Hepatocyte (in vitro differentiated cells): ENCODE measurements at regions not wholly inside any gene's neighbourhood (a gene's known extent, or its start where the extent isn't known, plus 50 kb on each side); places are given as distances from the start of the nearest gene placed in this dataset.
A peak's percentile ranks its signal among the peaks of the same experiment; 100 is the strongest.

ENCODE experiments used
- DNase-seq: peaks from one replicate; pipeline ENCODE4 v3.0.0-alpha.2; 2016; ENCODE audit warnings: low spot score
- H2AFZ ChIP-seq: fragments of 200-600 bp; sonication (generic); 2 replicates; pipeline ENCODE4 v1.6.0; 2016; ENCODE audit warnings: antibody characterized with exemption, mild to moderate bottlenecking
- H3K27ac ChIP-seq: fragments of 200-600 bp; sonication (generic); 2 replicates; pipeline ENCODE4 v1.5.1; 2016; ENCODE audit warnings: mild to moderate bottlenecking
- H3K27me3 ChIP-seq: fragments of 200-600 bp; sonication (generic); 2 replicates; pipeline ENCODE4 v1.6.1; 2016
- H3K36me3 ChIP-seq: fragments of 200-600 bp; sonication (generic); replicated peaks from 2 replicates; pipeline ENCODE4 v1.5.1; 2016; ENCODE audit warnings: low read depth; ENCODE audit not compliant: insufficient read depth
- H3K4me1 ChIP-seq: fragments of 200-600 bp; sonication (generic); 2 replicates; pipeline ENCODE4 v1.5.1; 2016; ENCODE audit warnings: mild to moderate bottlenecking, moderate library complexity; ENCODE audit not compliant: insufficient read depth
- H3K4me2 ChIP-seq: fragments of 200-600 bp; sonication (generic); 2 replicates; pipeline ENCODE4 v1.6.0; 2016
- H3K4me3 ChIP-seq: fragments of 200-600 bp; sonication (generic); 2 replicates; pipeline ENCODE4 v1.5.1; 2016; ENCODE audit warnings: mild to moderate bottlenecking
- H3K79me2 ChIP-seq: fragments of 200-600 bp; sonication (generic); 2 replicates; pipeline ENCODE4 v1.6.0; 2017; ENCODE audit warnings: mild to moderate bottlenecking
- H3K9me2 ChIP-seq: fragments of 200-600 bp; sonication (generic); replicated peaks from 2 replicates; pipeline ENCODE4 v1.6.0; 2017; ENCODE audit warnings: mild to moderate bottlenecking; ENCODE audit not compliant: insufficient read depth
- H3K9me3 ChIP-seq: fragments of 200-600 bp; sonication (generic); 2 replicates; pipeline ENCODE4 v1.5.1; 2016; ENCODE audit warnings: low read depth, mild to moderate bottlenecking
- H4K20me1 ChIP-seq: fragments of 200-600 bp; sonication (generic); 2 replicates; pipeline ENCODE4 v1.6.0; 2016; ENCODE audit warnings: mild to moderate bottlenecking; ENCODE audit not compliant: insufficient read depth, poor library complexity, severe bottlenecking
- CTCF ChIP-seq: fragments of 200-600 bp; sonication (generic); IDR thresholded peaks from 2 replicates; pipeline ENCODE4 v1.5.1; 2016; ENCODE audit warnings: antibody characterized with exemption, mild to moderate bottlenecking; ENCODE audit not compliant: poor library complexity
- EZH2 ChIP-seq: fragments of 200-600 bp; sonication (generic); IDR thresholded peaks from 2 replicates; pipeline ENCODE4 v1.6.1; 2016; ENCODE audit warnings: antibody characterized with exemption, mild to moderate bottlenecking, borderline replicate concordance
- EZH2phosphoT487 ChIP-seq: fragments of 200-600 bp; sonication (generic); IDR thresholded peaks from one replicate; pipeline ENCODE4 v1.6.1; 2018; ENCODE audit warnings: antibody characterized with exemption, mild to moderate bottlenecking, low read depth, moderate library complexity; ENCODE audit not compliant: unreplicated experiment, severe bottlenecking
- WGBS: methylation state at CpG from one replicate; pipeline ENCODE4 v1.1.6; 2016; ENCODE audit warnings: low lambda C conversion rate; ENCODE audit errors: missing lambda C conversion rate; 5-methylcytosine and 5-hydroxymethylcytosine counted together

DNA sequence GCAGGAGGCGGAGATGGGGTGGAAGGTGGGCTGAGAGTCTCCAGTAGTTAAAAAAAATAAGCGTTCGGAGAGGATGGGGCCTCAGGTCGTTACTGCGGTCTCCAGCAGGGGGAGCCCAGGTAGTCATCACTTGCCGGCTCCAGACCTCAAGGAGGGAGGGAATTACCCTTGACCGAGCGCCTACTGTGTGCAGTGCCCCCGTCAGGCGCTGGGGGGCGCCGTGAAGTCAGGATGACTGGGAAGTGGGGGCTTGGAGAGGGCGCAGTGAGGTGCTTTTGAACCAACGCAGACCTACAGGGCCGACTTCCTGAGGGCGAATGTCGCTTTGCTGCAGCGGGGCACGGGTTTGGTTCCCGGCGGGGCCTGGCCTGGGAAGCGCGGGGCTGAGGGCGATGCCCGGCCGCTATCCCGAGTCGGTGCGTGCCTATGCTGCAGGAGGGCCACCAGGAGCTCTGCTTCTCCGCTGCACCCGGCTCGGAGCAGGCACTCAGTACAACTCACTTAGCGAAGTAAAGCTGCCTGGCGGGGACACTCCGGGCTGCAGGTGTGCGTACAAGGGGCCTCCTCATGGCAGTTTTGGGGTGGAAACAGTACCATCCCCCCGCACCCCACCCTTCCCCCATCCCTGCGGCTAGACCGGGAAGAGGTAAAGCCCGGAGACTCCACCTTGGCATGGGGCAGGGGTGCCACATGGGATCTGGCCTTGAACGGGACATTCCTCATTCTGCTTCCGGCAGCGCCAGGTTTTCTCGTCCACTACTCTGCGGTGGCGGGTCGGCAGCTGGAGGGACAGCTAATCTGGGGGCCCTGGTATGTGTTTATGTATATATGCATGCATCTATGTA lies 79.8 kb downstream of the RHCG start:
- 27% methylated on average over 46 of the region's 47 CpGs for WGBS
- no peak overlapping the region for H3K4me2 ChIP-seq
- H3K4me3 ChIP-seq = no peak overlapping the region
- H3K27ac ChIP-seq = no peak overlapping the region
- TF ChIP-seq EZH2 (no peak), CTCF (peak; percentile 64), EZH2phosphoT487 (no peak)
- no peaks in the 10 kb centered on the region for H3K4me1 ChIP-seq
- H2AFZ ChIP-seq = no peak overlapping the region
- no peaks in the 10 kb centered on the region for H3K79me2 ChIP-seq
- H3K27me3 ChIP-seq = peaks cover 96% of the 10 kb centered on the region
- DNase-seq = peak; percentile 74
- H4K20me1 ChIP-seq = no peaks in the 10 kb centered on the region
- H3K9me3 ChIP-seq = no peaks in the 10 kb centered on the region
- H3K9me2 ChIP-seq = no peaks in the 10 kb centered on the region
- H3K36me3 ChIP-seq = no peaks in the 10 kb centered on the region

- TF ChIP-seq EZH2 = no peak
- TF ChIP-seq EZH2phosphoT487 = no peak
- TF ChIP-seq CTCF = no peak
- H3K9me2 ChIP-seq = no peaks in the 10 kb centered on the region
- no peak overlapping the region for H3K27ac ChIP-seq
- H3K79me2 ChIP-seq = no peaks in the 10 kb centered on the region
- H3K9me3 ChIP-seq = no peaks in the 10 kb centered on the region
- H3K27me3 ChIP-seq = peaks cover 96% of the 10 kb centered on the region
- H2AFZ ChIP-seq = no peak overlapping the region
- no peaks in the 10 kb centered on the region for H3K4me1 ChIP-seq
- H4K20me1 ChIP-seq = no peaks in the 10 kb centered on the region
- H3K4me2 ChIP-seq = no peak overlapping the region
- no peaks in the 10 kb centered on the region for H3K36me3 ChIP-seq
- H3K4me3 ChIP-seq = no peak overlapping the region
- no peak for DNase-seq
- 82% methylated on average over 3 of the region's 3 CpGs for WGBS
Observed at GRCh38 chr15:89414571-89414970, 79.9 kb upstream of the POLG start.

- Histone ChIP-seq H3K4me2 (no peak overlapping the region), H3K27me3 (peaks cover 98% of the 10 kb centered on the region), H3K27ac (no peak overlapping the region), H3K4me3 (no peak overlapping the region), H3K9me3 (no peaks in the 10 kb centered on the region), H3K4me1 (no peaks in the 10 kb centered on the region), H4K20me1 (no peaks in the 10 kb centered on the region), H3K36me3 (no peaks in the 10 kb centered on the region), H3K9me2 (no peaks in the 10 kb centered on the region), H3K79me2 (no peaks in the 10 kb centered on the region), H2AFZ (no peak overlapping the region)
- TF ChIP-seq CTCF = no peak
- no peak for TF ChIP-seq EZH2
- TF ChIP-seq EZH2phosphoT487 = no peak
- WGBS = 65% methylated on average over 2 of the region's 2 CpGs
- DNase-seq = no peak
Observed at GRCh38 chr15:89413877-89414276, 79.3 kb upstream of the POLG start.
